ENCODE measurements at regions not wholly inside any gene's neighbourhood (a gene's known extent, or its start where the extent isn't known, plus 50 kb on each side); places are given as distances from the start of the nearest gene placed in this dataset.

- no peaks in the 10 kb centered on the region for H3K4me1 ChIP-seq (ENCODE audit: control insufficient read depth in 1 of 2, insufficient read depth in 2 of 2, low read length in 2 of 2)
- no TSS peak for BruUV-seq (replicated peaks)
- ATAC-seq (no peak), DNase-seq (ENCODE audit: low read depth, low spot score) (no peak)
- H3K27ac ChIP-seq (ENCODE audit: low read depth, low read length), result no peak overlapping the region
- ChIA-PET POLR2A (interaction anchor here (0.6 to 1.4 kb wide), 3 partner anchors 48 to 184 kb away, joined by 3 to 7 read pairs (median 4); partner anchors contain the start of gene VEGFA), CTCF (interaction anchor here (0.5 to 2.1 kb wide), 8 partner anchors 12 to 940 kb away, joined by 3 to 10 read pairs (median 4); partner anchors contain the start of genes KLHDC3, MEA1 and VEGFA), RAD21 (ENCODE audit: low non-redundant PET in 1 of 2, low total read pairs in 2 of 2, uncharacterized antibody in 2 of 2, unreplicated experiment in 2 of 2) (interaction anchor here (0.6 to 1.3 kb wide), 2 partner anchors 125 to 166 kb away, joined by 3 to 7 read pairs; no protein-coding TSS in a partner anchor)
- no peaks in the 10 kb centered on the region for H3K27me3 ChIP-seq (ENCODE audit: insufficient read depth, low read length)
- H3K79me2 ChIP-seq (ENCODE audit: insufficient read depth, low read length), result no peaks in the 10 kb centered on the region
- TF ChIP-seq ELF1 (IDR thresholded peaks at IDR 0.05; ENCODE audit: borderline replicate concordance, low read depth) (no peak), CTCF (IDR thresholded peaks at IDR 0.05 in 2 of 3, conservative IDR thresholded peaks at IDR 0.05 in 1 of 3; ENCODE audit: borderline replicate concordance in 1 of 3, insufficient read depth in 1 of 3, low read depth in 2 of 3, low read length in 2 of 3) (peak; percentile 27 to 33 (median 29); a peak in 2 of 6 replicates), RAD21 (IDR thresholded peaks at IDR 0.05; ENCODE audit: low read depth) (peak; percentile 65), YY1 (IDR thresholded peaks at IDR 0.05; ENCODE audit: extremely low read depth, insufficient replicate concordance, low read depth, low read length) (no peak), SIN3A (IDR thresholded peaks at IDR 0.05; ENCODE audit: low read depth) (no peak), ATF3 (IDR thresholded peaks at IDR 0.05) (no peak), SP1 (IDR thresholded peaks at IDR 0.05; ENCODE audit: low read depth) (no peak), ZNF274 (IDR thresholded peaks at IDR 0.05; ENCODE audit: low read depth, low read length) (no peak), POLR2AphosphoS5 (IDR thresholded peaks at IDR 0.05; ENCODE audit: low read depth, low read length) (no peak), FOSL1 (IDR thresholded peaks at IDR 0.05; ENCODE audit: low read depth) (no peak), SRF (IDR thresholded peaks at IDR 0.05; ENCODE audit: low read depth) (no peak), CEBPB (IDR thresholded peaks at IDR 0.05; ENCODE audit: low read depth) (no peak), POLR2A (IDR thresholded peaks at IDR 0.05; ENCODE audit: borderline replicate concordance, extremely low read depth, insufficient read depth, insufficient read length) (no peak), TCF7L2 (IDR thresholded peaks at IDR 0.05; ENCODE audit: borderline replicate concordance, extremely low read depth, insufficient read depth, insufficient read length) (no peak)
- TF ChIP-seq, protein P1, sequence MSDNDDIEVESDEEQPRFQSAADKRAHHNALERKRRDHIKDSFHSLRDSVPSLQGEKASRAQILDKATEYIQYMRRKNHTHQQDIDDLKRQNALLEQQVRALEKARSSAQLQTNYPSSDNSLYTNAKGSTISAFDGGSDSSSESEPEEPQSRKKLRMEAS (IDR thresholded peaks at IDR 0.05), result peak; percentile 28; the same call in 1 of the 2 replicates
- TF ChIP-seq, protein P2, sequence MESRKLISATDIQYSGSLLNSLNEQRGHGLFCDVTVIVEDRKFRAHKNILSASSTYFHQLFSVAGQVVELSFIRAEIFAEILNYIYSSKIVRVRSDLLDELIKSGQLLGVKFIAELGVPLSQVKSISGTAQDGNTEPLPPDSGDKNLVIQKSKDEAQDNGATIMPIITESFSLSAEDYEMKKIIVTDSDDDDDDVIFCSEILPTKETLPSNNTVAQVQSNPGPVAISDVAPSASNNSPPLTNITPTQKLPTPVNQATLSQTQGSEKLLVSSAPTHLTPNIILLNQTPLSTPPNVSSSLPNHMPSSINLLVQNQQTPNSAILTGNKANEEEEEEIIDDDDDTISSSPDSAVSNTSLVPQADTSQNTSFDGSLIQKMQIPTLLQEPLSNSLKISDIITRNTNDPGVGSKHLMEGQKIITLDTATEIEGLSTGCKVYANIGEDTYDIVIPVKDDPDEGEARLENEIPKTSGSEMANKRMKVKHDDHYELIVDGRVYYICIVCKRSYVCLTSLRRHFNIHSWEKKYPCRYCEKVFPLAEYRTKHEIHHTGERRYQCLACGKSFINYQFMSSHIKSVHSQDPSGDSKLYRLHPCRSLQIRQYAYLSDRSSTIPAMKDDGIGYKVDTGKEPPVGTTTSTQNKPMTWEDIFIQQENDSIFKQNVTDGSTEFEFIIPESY (IDR thresholded peaks at IDR 0.05; ENCODE audit: extremely low read depth, insufficient replicate concordance, low read length), result no peak
- TF ChIP-seq, protein P3, sequence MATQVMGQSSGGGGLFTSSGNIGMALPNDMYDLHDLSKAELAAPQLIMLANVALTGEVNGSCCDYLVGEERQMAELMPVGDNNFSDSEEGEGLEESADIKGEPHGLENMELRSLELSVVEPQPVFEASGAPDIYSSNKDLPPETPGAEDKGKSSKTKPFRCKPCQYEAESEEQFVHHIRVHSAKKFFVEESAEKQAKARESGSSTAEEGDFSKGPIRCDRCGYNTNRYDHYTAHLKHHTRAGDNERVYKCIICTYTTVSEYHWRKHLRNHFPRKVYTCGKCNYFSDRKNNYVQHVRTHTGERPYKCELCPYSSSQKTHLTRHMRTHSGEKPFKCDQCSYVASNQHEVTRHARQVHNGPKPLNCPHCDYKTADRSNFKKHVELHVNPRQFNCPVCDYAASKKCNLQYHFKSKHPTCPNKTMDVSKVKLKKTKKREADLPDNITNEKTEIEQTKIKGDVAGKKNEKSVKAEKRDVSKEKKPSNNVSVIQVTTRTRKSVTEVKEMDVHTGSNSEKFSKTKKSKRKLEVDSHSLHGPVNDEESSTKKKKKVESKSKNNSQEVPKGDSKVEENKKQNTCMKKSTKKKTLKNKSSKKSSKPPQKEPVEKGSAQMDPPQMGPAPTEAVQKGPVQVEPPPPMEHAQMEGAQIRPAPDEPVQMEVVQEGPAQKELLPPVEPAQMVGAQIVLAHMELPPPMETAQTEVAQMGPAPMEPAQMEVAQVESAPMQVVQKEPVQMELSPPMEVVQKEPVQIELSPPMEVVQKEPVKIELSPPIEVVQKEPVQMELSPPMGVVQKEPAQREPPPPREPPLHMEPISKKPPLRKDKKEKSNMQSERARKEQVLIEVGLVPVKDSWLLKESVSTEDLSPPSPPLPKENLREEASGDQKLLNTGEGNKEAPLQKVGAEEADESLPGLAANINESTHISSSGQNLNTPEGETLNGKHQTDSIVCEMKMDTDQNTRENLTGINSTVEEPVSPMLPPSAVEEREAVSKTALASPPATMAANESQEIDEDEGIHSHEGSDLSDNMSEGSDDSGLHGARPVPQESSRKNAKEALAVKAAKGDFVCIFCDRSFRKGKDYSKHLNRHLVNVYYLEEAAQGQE (IDR thresholded peaks at IDR 0.05; ENCODE audit: low read depth), result no peak
- no peaks in the 10 kb centered on the region for H3K36me3 ChIP-seq (ENCODE audit: control insufficient read depth in 1 of 2, insufficient read depth in 2 of 2, low read length in 2 of 2)
- H3K9ac ChIP-seq (ENCODE audit: low read length), result no peak overlapping the region
- H3K4me2 ChIP-seq (ENCODE audit: low read length), result no peak overlapping the region
- H3K9me3 ChIP-seq (ENCODE audit: control insufficient read depth in 1 of 2, insufficient read depth in 1 of 2, low read depth in 1 of 2, low read length in 2 of 2), result 0 out of 4 replicates have a peak, but pooled peaks cover 0 to 3% of the 10 kb centered on the region in 2 experiments
- intact Hi-C loops (cut with micrococcal nuclease), result loop anchor here (5.0 kb wide), 2 partner anchors 118 to 287 kb away; no protein-coding TSS in a partner anchor
- no peak overlapping the region for H2AFZ ChIP-seq (ENCODE audit: low read depth, low read length, poor library complexity, severe bottlenecking)
- no peaks in the 10 kb centered on the region for H3K9me2 ChIP-seq (ENCODE audit: insufficient read depth)
- H4K20me1 ChIP-seq (ENCODE audit: insufficient read depth), result no peaks in the 10 kb centered on the region
- H3K4me3 ChIP-seq (replicated peaks in 1 of 2; ENCODE audit: low read depth in 1 of 2, low read length in 2 of 2), result no peak overlapping the region
Measured at GRCh38 chr6:43953794-43954310, 173.4 kb downstream of the MRPL14 start.

Data from HCT116 (cell line).